ENCODE measurements at regions not wholly inside any gene's neighbourhood (a gene's known extent, or its start where the extent isn't known, plus 50 kb on each side); places are given as distances from the start of the nearest gene placed in this dataset.

- DNase-seq, result no peak
Measured at GRCh38 chr18:47593744-47594472, 336.6 kb downstream of the SMAD2 start.

GRCh38 chr18:47591429-47591828 is 339.0 kb downstream of the SMAD2 start:
- no peak for DNase-seq

GRCh38 chr18:47587587-47587986 is 336.1 kb upstream of the SKOR2 start:
- no peak for DNase-seq

- DNase-seq, result no peak
Measured at GRCh38 chr18:47586418-47587070, 335.1 kb upstream of the SKOR2 start.

- no peak for DNase-seq
Measured at GRCh38 chr18:47585914-47586313, 334.5 kb upstream of the SKOR2 start.

- DNase-seq, result no peak
Measured at GRCh38 chr18:47585136-47585535, 333.7 kb upstream of the SKOR2 start.

- no peak for DNase-seq
Measured at GRCh38 chr18:47582093-47582492, 330.6 kb upstream of the SKOR2 start.

- DNase-seq, result no peak
Measured at GRCh38 chr18:47577520-47577919, 326.1 kb upstream of the SKOR2 start.

- no peak for DNase-seq
Measured at GRCh38 chr18:47574966-47575365, 323.5 kb upstream of the SKOR2 start.

- no peak for DNase-seq
Measured at GRCh38 chr18:47571957-47572356, 320.5 kb upstream of the SKOR2 start.

GRCh38 chr18:47566809-47567208 is 315.3 kb upstream of the SKOR2 start:
- no peak for DNase-seq

GRCh38 chr18:47560723-47561715 is 309.6 kb upstream of the SKOR2 start:
- DNase-seq, result no peak

- DNase-seq, result no peak
Measured at GRCh38 chr18:47558110-47558750, 306.8 kb upstream of the SKOR2 start.

- no peak for DNase-seq
Measured at GRCh38 chr18:47557160-47557559, 305.7 kb upstream of the SKOR2 start.

- DNase-seq, result no peak
Measured at GRCh38 chr18:47552783-47553182, 301.3 kb upstream of the SKOR2 start.

GRCh38 chr18:47550611-47551010 is 299.2 kb upstream of the SKOR2 start:
- no peak for DNase-seq

GRCh38 chr18:47549021-47549540 is 297.6 kb upstream of the SKOR2 start:
- no peak for DNase-seq

GRCh38 chr18:47547539-47548202 is 296.2 kb upstream of the SKOR2 start:
- no peak for DNase-seq

GRCh38 chr18:47545613-47546012 is 294.2 kb upstream of the SKOR2 start:
- no peak for DNase-seq

- DNase-seq, result no peak
Measured at GRCh38 chr18:47543080-47543479, 291.6 kb upstream of the SKOR2 start.

GRCh38 chr18:47542551-47542950 is 291.1 kb upstream of the SKOR2 start:
- DNase-seq, result no peak

- DNase-seq, result peak; percentile 8
Measured at GRCh38 chr18:47531717-47532116, 280.3 kb upstream of the SKOR2 start.
